Glutamatergic neuron (in vitro differentiated cells): ENCODE measurements at regions not wholly inside any gene's neighbourhood (a gene's known extent, or its start where the extent isn't known, plus 50 kb on each side); places are given as distances from the start of the nearest gene placed in this dataset.
A peak's percentile ranks its signal among the peaks of the same experiment; 100 is the strongest.

Experiments
- DNase-seq: peaks from one replicate; pipeline ENCODE4 v3.0.0; 2022
- H3K27ac Mint-ChIP-seq: one replicate; pipeline ENCODE4 v1.8.0; 2020; ENCODE audit warnings: mild to moderate bottlenecking, mixed read lengths, inconsistent platforms; ENCODE audit not compliant: unreplicated experiment
- H3K27me3 Mint-ChIP-seq: one replicate; pipeline ENCODE4 v1.8.0; 2020; ENCODE audit warnings: mild to moderate bottlenecking, moderate library complexity, mixed read lengths, inconsistent platforms; ENCODE audit not compliant: unreplicated experiment
- H3K36me3 Mint-ChIP-seq: one replicate; pipeline ENCODE4 v1.8.0; 2020; ENCODE audit warnings: mild to moderate bottlenecking, mixed read lengths, inconsistent platforms; ENCODE audit not compliant: unreplicated experiment
- H3K4me1 Mint-ChIP-seq: one replicate; pipeline ENCODE4 v1.8.0; 2020; ENCODE audit warnings: mild to moderate bottlenecking, low read depth, mixed read lengths, inconsistent platforms; ENCODE audit not compliant: unreplicated experiment
- H3K4me3 Mint-ChIP-seq: one replicate; pipeline ENCODE4 v1.8.0; 2020; ENCODE audit warnings: mild to moderate bottlenecking, mixed read lengths, inconsistent platforms; ENCODE audit not compliant: unreplicated experiment
- H3K9me3 Mint-ChIP-seq: one replicate; pipeline ENCODE4 v1.8.0; 2020; ENCODE audit warnings: mild to moderate bottlenecking, moderate library complexity, mixed read lengths, inconsistent platforms; ENCODE audit not compliant: unreplicated experiment
- TF ChIP-seq, protein P1 (sequence below): fragments of 200-600 bp; sonication (generic); IDR thresholded peaks from one replicate; pipeline ENCODE4 v1.5.0; 2021; ENCODE audit not compliant: partially characterized antibody, unreplicated experiment

GRCh38 chr7:86972072-86972471, 87.4 kb downstream of the ELAPOR2 start:
- Mint-ChIP-seq H3K36me3 (no peaks in the 10 kb centered on the region), H3K27ac (no peak overlapping the region), H3K27me3 (peaks cover 4% of the 10 kb centered on the region), H3K4me1 (peaks cover 26% of the 10 kb centered on the region), H3K9me3 (peaks cover 2% of the 10 kb centered on the region), H3K4me3 (no peak overlapping the region)
- TF ChIP-seq, protein P1, sequence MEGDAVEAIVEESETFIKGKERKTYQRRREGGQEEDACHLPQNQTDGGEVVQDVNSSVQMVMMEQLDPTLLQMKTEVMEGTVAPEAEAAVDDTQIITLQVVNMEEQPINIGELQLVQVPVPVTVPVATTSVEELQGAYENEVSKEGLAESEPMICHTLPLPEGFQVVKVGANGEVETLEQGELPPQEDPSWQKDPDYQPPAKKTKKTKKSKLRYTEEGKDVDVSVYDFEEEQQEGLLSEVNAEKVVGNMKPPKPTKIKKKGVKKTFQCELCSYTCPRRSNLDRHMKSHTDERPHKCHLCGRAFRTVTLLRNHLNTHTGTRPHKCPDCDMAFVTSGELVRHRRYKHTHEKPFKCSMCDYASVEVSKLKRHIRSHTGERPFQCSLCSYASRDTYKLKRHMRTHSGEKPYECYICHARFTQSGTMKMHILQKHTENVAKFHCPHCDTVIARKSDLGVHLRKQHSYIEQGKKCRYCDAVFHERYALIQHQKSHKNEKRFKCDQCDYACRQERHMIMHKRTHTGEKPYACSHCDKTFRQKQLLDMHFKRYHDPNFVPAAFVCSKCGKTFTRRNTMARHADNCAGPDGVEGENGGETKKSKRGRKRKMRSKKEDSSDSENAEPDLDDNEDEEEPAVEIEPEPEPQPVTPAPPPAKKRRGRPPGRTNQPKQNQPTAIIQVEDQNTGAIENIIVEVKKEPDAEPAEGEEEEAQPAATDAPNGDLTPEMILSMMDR: no peak
- no peak for DNase-seq

DNA sequence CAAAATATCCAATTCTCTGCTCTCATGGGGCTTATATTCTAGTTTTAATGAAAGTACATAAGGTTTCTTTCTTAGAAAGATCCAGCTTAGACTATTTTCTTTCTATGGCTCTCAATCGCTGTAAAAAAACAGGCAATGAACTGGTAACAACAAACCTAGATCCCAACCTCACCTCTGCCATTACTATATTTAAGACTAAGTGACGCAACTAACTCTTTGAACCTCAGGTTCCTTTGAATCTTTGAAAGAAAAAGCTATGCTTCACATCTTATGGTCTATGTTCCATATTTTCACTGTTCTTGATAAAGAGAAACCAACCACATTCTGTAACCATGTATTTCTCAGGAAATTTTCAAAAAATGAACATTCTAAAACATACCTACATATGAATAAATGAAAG, 88.5 kb downstream of the ELAPOR2 start:
- Mint-ChIP-seq H3K9me3 (peaks cover 2% of the 10 kb centered on the region), H3K27me3 (peaks cover 4% of the 10 kb centered on the region), H3K4me1 (peaks cover 30% of the 10 kb centered on the region), H3K36me3 (no peaks in the 10 kb centered on the region), H3K4me3 (no peak overlapping the region), H3K27ac (no peak overlapping the region)
- no peak for DNase-seq
- TF ChIP-seq, protein P1: no peak

DNA sequence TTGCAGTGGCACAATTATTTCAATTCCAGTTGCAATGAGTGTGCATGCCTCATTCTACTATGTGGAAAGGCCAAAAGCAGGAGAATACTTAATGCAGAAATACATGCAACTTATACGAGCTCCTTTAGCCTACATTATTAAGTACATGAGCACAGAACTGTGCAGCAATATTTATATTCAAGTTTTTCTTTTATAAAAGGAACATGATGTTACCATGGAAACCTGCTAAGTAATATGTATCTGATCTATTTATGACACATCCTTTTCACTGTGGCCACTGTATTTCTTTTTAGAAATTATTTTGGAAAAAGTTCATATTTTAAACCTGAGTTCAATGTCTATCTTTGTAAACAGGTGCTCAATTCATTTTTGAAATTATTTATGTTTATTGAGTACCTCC, 88.9 kb downstream of the ELAPOR2 start:
- Mint-ChIP-seq H3K4me3 (peak overlapping the region; percentile 47), H3K4me1 (peaks cover 35% of the 10 kb centered on the region), H3K36me3 (no peaks in the 10 kb centered on the region), H3K27me3 (peaks cover 4% of the 10 kb centered on the region), H3K9me3 (peaks cover 2% of the 10 kb centered on the region), H3K27ac (no peak overlapping the region)
- DNase-seq: no peak
- TF ChIP-seq, protein P1: no peak

- H3K4me3 Mint-ChIP-seq: peak overlapping the region; percentile 47
- peaks cover 40% of the 10 kb centered on the region for H3K4me1 Mint-ChIP-seq
- peaks cover 2% of the 10 kb centered on the region for H3K9me3 Mint-ChIP-seq
- DNase-seq: no peak
- TF ChIP-seq, protein P1: no peak
- H3K36me3 Mint-ChIP-seq: no peaks in the 10 kb centered on the region
- peak overlapping the region; percentile 46 for H3K27ac Mint-ChIP-seq
- H3K27me3 Mint-ChIP-seq: peaks cover 4% of the 10 kb centered on the region
Observed at GRCh38 chr7:86969865-86970264, 89.6 kb downstream of the ELAPOR2 start.

- H3K9me3 Mint-ChIP-seq: peaks cover 2% of the 10 kb centered on the region
- TF ChIP-seq, protein P1: no peak
- H3K36me3 Mint-ChIP-seq: no peaks in the 10 kb centered on the region
- peaks cover 41% of the 10 kb centered on the region for H3K4me1 Mint-ChIP-seq
- no peak overlapping the region for H3K27ac Mint-ChIP-seq
- peaks cover 3% of the 10 kb centered on the region for H3K27me3 Mint-ChIP-seq
- no peak overlapping the region for H3K4me3 Mint-ChIP-seq
- no peak for DNase-seq
Observed at GRCh38 chr7:86968618-86969017, 90.8 kb downstream of the ELAPOR2 start.
